ENCODE measurements at regions not wholly inside any gene's neighbourhood (a gene's known extent, or its start where the extent isn't known, plus 50 kb on each side); places are given as distances from the start of the nearest gene placed in this dataset.

- ChIA-PET CTCF (ENCODE audit: low intra/inter-chr PET ratio, low total read pairs) (no interaction called here), POLR2A (no interaction called here)
- H3K27me3 ChIP-seq (ENCODE audit: control insufficient read depth in 1 of 2, insufficient read depth in 2 of 2, low read length in 2 of 2) = no peaks in the 10 kb centered on the region
- no peak overlapping the region for H3K4me3 ChIP-seq (replicated peaks in 1 of 3; ENCODE audit: insufficient read depth in 1 of 3, low read depth in 2 of 3, low read length in 3 of 3)
- H3K79me2 ChIP-seq (ENCODE audit: insufficient read depth, low read length) = no peaks in the 10 kb centered on the region
- peaks cover 6% of the 10 kb centered on the region; the same call in 1 of the 2 replicates for H3K9me3 ChIP-seq (ENCODE audit: low read length)
- in situ Hi-C loops (cut with HindIII; ENCODE audit: extremely low pct_ligation_motif_present, low pct_unique_long_range_greater_than_20kb) = no loop called here
- H3K4me2 ChIP-seq (ENCODE audit: low read depth, low read length) = no peak overlapping the region
- no peaks in the 10 kb centered on the region for H3K4me1 ChIP-seq (ENCODE audit: insufficient read depth, low read length)
- no peak for DNase-seq (ENCODE audit: low spot score)
- no peaks in the 10 kb centered on the region for H4K20me1 ChIP-seq (ENCODE audit: insufficient read depth, low read length)
- 5% methylated on average over 3 of the region's 3 CpGs for WGBS (ENCODE audit: low lambda C conversion rate)
- H3K36me3 ChIP-seq (replicated peaks in 1 of 2; ENCODE audit: control insufficient read depth in 1 of 2, insufficient read depth in 2 of 2, low read length in 2 of 2) = no peaks in the 10 kb centered on the region
- FAIRE-seq = no peak
- no peak overlapping the region for H2AFZ ChIP-seq (ENCODE audit: low read length)
- no peak overlapping the region for H3K9ac ChIP-seq (ENCODE audit: insufficient read depth, low read depth, low read length)
- H3K27ac ChIP-seq (ENCODE audit: extremely low read length, insufficient read depth, low read length) = no peak overlapping the region
- no peak for ATAC-seq
- intact Hi-C loops (cut with micrococcal nuclease; ENCODE audit: unreplicated experiment) = no loop called here
- BruUV-seq (replicated peaks) = no TSS peak
- TF ChIP-seq CEBPG (CRISPR knock-in tag; IDR thresholded peaks at IDR 0.05) (no peak), ZSCAN30 (CRISPR knock-in tag; IDR thresholded peaks at IDR 0.05) (no peak), JUN (CRISPR knock-in tag; IDR thresholded peaks at IDR 0.05) (no peak), ZNF260 (CRISPR knock-in tag; IDR thresholded peaks at IDR 0.05; ENCODE audit: borderline replicate concordance, low read depth) (no peak), ZNF18 (CRISPR knock-in tag; IDR thresholded peaks at IDR 0.05; ENCODE audit: insufficient replicate concordance) (no peak), MTF2 (CRISPR knock-in tag; IDR thresholded peaks at IDR 0.05; ENCODE audit: borderline replicate concordance) (no peak), HMGA1 (CRISPR knock-in tag; conservative IDR thresholded peaks at IDR 0.05) (no peak), ARID4A (CRISPR knock-in tag; IDR thresholded peaks at IDR 0.05; ENCODE audit: borderline replicate concordance) (no peak), ZNF777 (CRISPR knock-in tag; IDR thresholded peaks at IDR 0.05) (no peak), ZBTB10 (CRISPR knock-in tag; IDR thresholded peaks at IDR 0.05; ENCODE audit: borderline replicate concordance) (no peak), ISL2 (CRISPR knock-in tag; IDR thresholded peaks at IDR 0.05) (no peak), ZFP91 (CRISPR knock-in tag; IDR thresholded peaks at IDR 0.05; ENCODE audit: borderline replicate concordance) (no peak), ZC3H4 (CRISPR knock-in tag; IDR thresholded peaks at IDR 0.05; ENCODE audit: borderline replicate concordance) (no peak)
Observed at GRCh38 chr18:45241271-45241670, 374.0 kb upstream of the SLC14A2 start.
